ENCODE measurements at regions not wholly inside any gene's neighbourhood (a gene's known extent, or its start where the extent isn't known, plus 50 kb on each side); places are given as distances from the start of the nearest gene placed in this dataset.

DNA sequence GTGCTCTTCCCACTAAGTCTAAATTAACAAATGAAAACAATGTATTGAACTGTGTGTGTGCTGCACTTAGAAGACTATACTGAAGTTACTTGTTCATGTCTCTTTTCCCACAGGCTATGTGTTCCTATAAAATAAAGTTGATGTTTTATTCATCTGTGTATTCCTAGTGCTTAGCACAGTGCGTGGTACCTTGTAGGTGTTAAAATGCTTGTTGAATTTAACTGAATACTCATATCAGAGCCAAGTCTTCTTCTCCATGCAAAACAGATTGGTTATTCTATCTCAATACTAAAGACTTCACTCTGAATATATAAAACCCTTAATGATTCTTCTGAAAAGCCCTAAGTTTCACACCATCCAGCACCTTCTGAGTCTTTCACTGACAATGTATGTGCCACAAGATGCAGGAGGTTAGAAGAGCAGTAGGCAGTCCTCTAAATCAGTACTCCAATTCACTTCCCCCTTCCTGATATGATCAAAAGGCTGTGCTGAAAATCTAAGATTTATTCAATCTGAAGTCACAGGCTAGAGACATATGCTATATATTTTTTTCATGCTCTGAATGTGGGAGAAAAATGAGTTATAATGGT lies 231.7 kb upstream of the CCDC150 start:
- Histone ChIP-seq H3K36me3 (replicated peaks in 1 of 2; ENCODE audit: control extremely low read depth in 1 of 2, control insufficient read depth in 1 of 2, extremely low read depth in 1 of 2, insufficient read depth in 2 of 2, low read length in 1 of 2) (no peaks in the 10 kb centered on the region), H3K27me3 (replicated peaks in 1 of 4; ENCODE audit: control extremely low read depth in 1 of 4, control insufficient read depth in 3 of 4, insufficient read depth in 4 of 4, low read length in 3 of 4) (peaks cover 0 to 2% (median 0%) of the 10 kb centered on the region in 4 experiments), H4K20me1 (ENCODE audit: control insufficient read depth, insufficient read depth, low read length, poor library complexity, severe bottlenecking) (no peaks in the 10 kb centered on the region), H3K4me1 (ENCODE audit: control insufficient read depth in 2 of 2, insufficient read depth in 2 of 2, low read length in 2 of 2) (peaks cover 0 to 1% of the 10 kb centered on the region in 2 donors), H3K4me3 (ENCODE audit: control extremely low read depth in 1 of 5, extremely low read depth in 1 of 5, insufficient read depth in 1 of 5, low read depth in 2 of 5, low read length in 4 of 5) (no peak overlapping the region), H3K4me2 (replicated peaks; ENCODE audit: low read depth, low read length, poor library complexity, severe bottlenecking) (no peak overlapping the region), H3K79me2 (ENCODE audit: control insufficient read depth, insufficient read depth, low read length) (no peaks in the 10 kb centered on the region), H3K27ac (ENCODE audit: low read length in 2 of 2) (no peak overlapping the region), H3K9ac (ENCODE audit: low read length) (no peak overlapping the region), H3K9me3 (ENCODE audit: control extremely low read depth in 1 of 3, control insufficient read depth in 2 of 3, insufficient read depth in 1 of 3, low read length in 2 of 3) (no peaks in the 10 kb centered on the region), H2AFZ (ENCODE audit: insufficient read depth, low read depth, low read length, poor library complexity, severe bottlenecking) (no peak overlapping the region)
- TF ChIP-seq, protein P1, sequence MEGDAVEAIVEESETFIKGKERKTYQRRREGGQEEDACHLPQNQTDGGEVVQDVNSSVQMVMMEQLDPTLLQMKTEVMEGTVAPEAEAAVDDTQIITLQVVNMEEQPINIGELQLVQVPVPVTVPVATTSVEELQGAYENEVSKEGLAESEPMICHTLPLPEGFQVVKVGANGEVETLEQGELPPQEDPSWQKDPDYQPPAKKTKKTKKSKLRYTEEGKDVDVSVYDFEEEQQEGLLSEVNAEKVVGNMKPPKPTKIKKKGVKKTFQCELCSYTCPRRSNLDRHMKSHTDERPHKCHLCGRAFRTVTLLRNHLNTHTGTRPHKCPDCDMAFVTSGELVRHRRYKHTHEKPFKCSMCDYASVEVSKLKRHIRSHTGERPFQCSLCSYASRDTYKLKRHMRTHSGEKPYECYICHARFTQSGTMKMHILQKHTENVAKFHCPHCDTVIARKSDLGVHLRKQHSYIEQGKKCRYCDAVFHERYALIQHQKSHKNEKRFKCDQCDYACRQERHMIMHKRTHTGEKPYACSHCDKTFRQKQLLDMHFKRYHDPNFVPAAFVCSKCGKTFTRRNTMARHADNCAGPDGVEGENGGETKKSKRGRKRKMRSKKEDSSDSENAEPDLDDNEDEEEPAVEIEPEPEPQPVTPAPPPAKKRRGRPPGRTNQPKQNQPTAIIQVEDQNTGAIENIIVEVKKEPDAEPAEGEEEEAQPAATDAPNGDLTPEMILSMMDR (IDR thresholded peaks at IDR 0.05): no peak
- no peak for TF ChIP-seq EZH2 (IDR thresholded peaks at IDR 0.05; ENCODE audit: borderline replicate concordance, insufficient read depth, low read depth, low read length, poor library complexity, severe bottlenecking)
- peaks cover 6% of the 10 kb centered on the region for H3K27me3 Mint-ChIP-seq
- DNase-seq (no peak), ATAC-seq (ENCODE audit: low read depth) (no peak)
- no peak overlapping the region for H3K27ac Mint-ChIP-seq
- no peak overlapping the region for H3K4me3 Mint-ChIP-seq
- intact Hi-C loops (cut with micrococcal nuclease): no loop called here
- no peaks in the 10 kb centered on the region for H3K4me1 Mint-ChIP-seq
- CTCF ChIA-PET: interaction anchor here (0.7 kb wide), 1 partner anchor 330 kb away, joined by 4 read pairs; no protein-coding TSS in a partner anchor
- WGBS (ENCODE audit: insufficient coverage): no CpG with 5 or more reads among the region's 1 CpG
- no peaks in the 10 kb centered on the region for H3K9me3 Mint-ChIP-seq (ENCODE audit: insufficient read depth)
- POLR2A ChIA-PET: no interaction called here

DNA sequence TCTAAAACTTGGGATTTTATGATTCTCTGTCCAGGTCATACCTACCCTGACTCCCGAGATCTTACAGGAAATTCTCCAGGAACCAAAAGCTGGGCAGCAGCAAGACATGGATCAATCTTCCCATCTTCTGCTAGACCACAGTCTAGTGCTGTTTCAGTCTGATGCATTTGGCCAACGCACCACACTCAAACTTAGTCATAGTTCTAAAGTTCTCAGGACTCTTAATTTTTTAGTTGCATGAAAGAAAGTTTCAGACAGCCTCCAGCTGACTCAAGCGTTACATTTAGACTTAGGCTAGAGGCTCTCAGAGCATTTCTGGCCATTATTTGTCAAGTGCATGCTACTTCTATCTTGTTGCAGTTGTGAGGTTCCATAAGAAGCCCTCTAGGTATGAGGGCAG lies 230.1 kb upstream of the CCDC150 start:
- H3K79me2 ChIP-seq (ENCODE audit: control insufficient read depth, insufficient read depth, low read length): no peaks in the 10 kb centered on the region
- Mint-ChIP-seq H3K27me3 (peaks cover 6% of the 10 kb centered on the region), H3K4me3 (no peak overlapping the region), H3K9me3 (ENCODE audit: insufficient read depth) (no peaks in the 10 kb centered on the region), H3K27ac (no peak overlapping the region), H3K4me1 (peaks cover 8% of the 10 kb centered on the region)
- TF ChIP-seq EZH2 (IDR thresholded peaks at IDR 0.05; ENCODE audit: borderline replicate concordance, insufficient read depth, low read depth, low read length, poor library complexity, severe bottlenecking): no peak
- TF ChIP-seq, protein P1 (IDR thresholded peaks at IDR 0.05): no peak
- H3K9me3 ChIP-seq (ENCODE audit: control extremely low read depth in 1 of 3, control insufficient read depth in 2 of 3, insufficient read depth in 1 of 3, low read length in 2 of 3): no peaks in the 10 kb centered on the region
- 91% methylated on average over 3 of the region's 3 CpGs for WGBS (ENCODE audit: insufficient coverage)
- peaks cover 9 to 14% of the 10 kb centered on the region in 2 donors for H3K4me1 ChIP-seq (ENCODE audit: control insufficient read depth in 2 of 2, insufficient read depth in 2 of 2, low read length in 2 of 2)
- H4K20me1 ChIP-seq (ENCODE audit: control insufficient read depth, insufficient read depth, low read length, poor library complexity, severe bottlenecking): no peaks in the 10 kb centered on the region
- no peak overlapping the region for H3K27ac ChIP-seq (ENCODE audit: low read length in 2 of 2)
- peaks cover 0 to 2% (median 0%) of the 10 kb centered on the region in 4 experiments for H3K27me3 ChIP-seq (replicated peaks in 1 of 4; ENCODE audit: control extremely low read depth in 1 of 4, control insufficient read depth in 3 of 4, insufficient read depth in 4 of 4, low read length in 3 of 4)
- no peak overlapping the region for H2AFZ ChIP-seq (ENCODE audit: insufficient read depth, low read depth, low read length, poor library complexity, severe bottlenecking)
- ATAC-seq (ENCODE audit: low read depth) (no peak), DNase-seq (no peak)
- H3K9ac ChIP-seq (ENCODE audit: low read length): no peak overlapping the region
- ChIA-PET POLR2A (no interaction called here), CTCF (no interaction called here)
- H3K4me2 ChIP-seq (replicated peaks; ENCODE audit: low read depth, low read length, poor library complexity, severe bottlenecking): no peak overlapping the region
- no peaks in the 10 kb centered on the region for H3K36me3 ChIP-seq (replicated peaks in 1 of 2; ENCODE audit: control extremely low read depth in 1 of 2, control insufficient read depth in 1 of 2, extremely low read depth in 1 of 2, insufficient read depth in 2 of 2, low read length in 1 of 2)
- intact Hi-C loops (cut with micrococcal nuclease): no loop called here
- H3K4me3 ChIP-seq (ENCODE audit: control extremely low read depth in 1 of 5, extremely low read depth in 1 of 5, insufficient read depth in 1 of 5, low read depth in 2 of 5, low read length in 4 of 5): no peak overlapping the region
